ENCODE measurements at regions not wholly inside any gene's neighbourhood (a gene's known extent, or its start where the extent isn't known, plus 50 kb on each side); places are given as distances from the start of the nearest gene placed in this dataset.

- no peak for TF ChIP-seq CTCF (IDR thresholded peaks at IDR 0.05; ENCODE audit: insufficient read depth, low read depth, low read length, missing control alignments)
- H3K4me3 ChIP-seq (ENCODE audit: low read depth, low read length) = no peak overlapping the region
- no peak for DNase-seq (ENCODE audit: low read depth)
Measured at GRCh38 chr1:18535391-18536210, 54.9 kb downstream of the KLHDC7A start.

GRCh38 chr1:18536356-18536755, 55.6 kb downstream of the KLHDC7A start:
- TF ChIP-seq CTCF (IDR thresholded peaks at IDR 0.05; ENCODE audit: insufficient read depth, low read depth, low read length, missing control alignments) = no peak
- DNase-seq (ENCODE audit: low read depth) = no peak
- no peak overlapping the region for H3K4me3 ChIP-seq (ENCODE audit: low read depth, low read length)

- TF ChIP-seq CTCF (IDR thresholded peaks at IDR 0.05; ENCODE audit: insufficient read depth, low read depth, low read length, missing control alignments) = no peak
- no peak for DNase-seq (ENCODE audit: low read depth)
- H3K4me3 ChIP-seq (ENCODE audit: low read depth, low read length) = no peak overlapping the region
Measured at GRCh38 chr1:18536915-18537314, 56.2 kb downstream of the KLHDC7A start.

GRCh38 chr1:18537386-18538306, 56.9 kb downstream of the KLHDC7A start:
- no peak overlapping the region for H3K4me3 ChIP-seq (ENCODE audit: low read depth, low read length)
- no peak for DNase-seq (ENCODE audit: low read depth)
- TF ChIP-seq CTCF (IDR thresholded peaks at IDR 0.05; ENCODE audit: insufficient read depth, low read depth, low read length, missing control alignments) = no peak

- no peak overlapping the region for H3K4me3 ChIP-seq (ENCODE audit: low read depth, low read length)
- DNase-seq (ENCODE audit: low read depth) = no peak
- TF ChIP-seq CTCF (IDR thresholded peaks at IDR 0.05; ENCODE audit: insufficient read depth, low read depth, low read length, missing control alignments) = no peak
Measured at GRCh38 chr1:18539171-18539570, 58.4 kb downstream of the KLHDC7A start.

GRCh38 chr1:18540136-18540765, 59.5 kb downstream of the KLHDC7A start:
- no peak overlapping the region for H3K4me3 ChIP-seq (ENCODE audit: low read depth, low read length)
- TF ChIP-seq CTCF (IDR thresholded peaks at IDR 0.05; ENCODE audit: insufficient read depth, low read depth, low read length, missing control alignments) = no peak
- DNase-seq (ENCODE audit: low read depth) = no peak

Data from GM12865 (cell line).